Smooth muscle cell (in vitro differentiated cells): ENCODE measurements at regions not wholly inside any gene's neighbourhood (a gene's known extent, or its start where the extent isn't known, plus 50 kb on each side); places are given as distances from the start of the nearest gene placed in this dataset.

ENCODE experiments used
- DNase-seq: peaks from one replicate; lab custom pipeline; 2025; ENCODE audit not compliant: unreplicated experiment; lab: John Stamatoyannopoulos, UW
- H2AFZ ChIP-seq: fragments of 200-600 bp; sonication (generic); 2 replicates; pipeline ENCODE4 v1.6.0; 2016; ENCODE audit warnings: antibody characterized with exemption, low read depth, mild to moderate bottlenecking
- H3F3A ChIP-seq: fragments of 200-600 bp; sonication (generic); 2 replicates; pipeline ENCODE4 v1.6.0; 2017; ENCODE audit warnings: antibody characterized with exemption, low read depth
- H3K27ac ChIP-seq: fragments of 200-600 bp; sonication (generic); 2 replicates; pipeline ENCODE4 v1.5.1; 2016; ENCODE audit warnings: low read depth, mild to moderate bottlenecking
- H3K27me3 ChIP-seq: fragments of 200-600 bp; sonication (generic); 2 replicates; pipeline ENCODE4 v1.6.1; 2016; ENCODE audit warnings: low read depth, mild to moderate bottlenecking
- H3K36me3 ChIP-seq: fragments of 200-600 bp; sonication (generic); 2 replicates; pipeline ENCODE4 v1.5.1; 2016; ENCODE audit warnings: low read depth
- H3K4me1 ChIP-seq: fragments of 200-600 bp; sonication (generic); 2 replicates; pipeline ENCODE4 v1.5.1; 2016; ENCODE audit warnings: low read depth
- H3K4me2 ChIP-seq: fragments of 200-600 bp; sonication (generic); 2 replicates; pipeline ENCODE4 v1.6.0; 2016; ENCODE audit warnings: mild to moderate bottlenecking
- H3K4me3 ChIP-seq: fragments of 200-600 bp; sonication (generic); 2 replicates; pipeline ENCODE4 v1.5.1; 2016; ENCODE audit warnings: mild to moderate bottlenecking
- H3K79me2 ChIP-seq: fragments of 200-600 bp; sonication (generic); 2 replicates; pipeline ENCODE4 v1.6.0; 2016; ENCODE audit warnings: low read depth, mild to moderate bottlenecking
- H3K9ac ChIP-seq: fragments of 200-600 bp; sonication (generic); 2 replicates; pipeline ENCODE4 v1.6.0; 2016; ENCODE audit warnings: low read depth
- H3K9me3 ChIP-seq: fragments of 200-600 bp; sonication (generic); replicated peaks from 2 replicates; pipeline ENCODE4 v1.5.1; 2016; ENCODE audit warnings: low read depth
- H4K20me1 ChIP-seq: fragments of 200-600 bp; sonication (generic); 2 replicates; pipeline ENCODE4 v1.6.0; 2016; ENCODE audit warnings: low read depth
- CTCF ChIP-seq: fragments of 200-600 bp; sonication (generic); IDR thresholded peaks from 2 replicates; pipeline ENCODE4 v1.5.1; 2017; ENCODE audit warnings: borderline replicate concordance, mild to moderate bottlenecking, antibody characterized with exemption; ENCODE audit not compliant: insufficient read depth, poor library complexity, severe bottlenecking
- WGBS: methylation state at CpG from one replicate; pipeline ENCODE4 v1.1.7; 2016; ENCODE audit warnings: low lambda C conversion rate; 5-methylcytosine and 5-hydroxymethylcytosine counted together

GRCh38 chr4:13704035-13704434 is 76.5 kb upstream of the BOD1L1 start:
- Histone ChIP-seq H3F3A (no peaks in the 10 kb centered on the region), H3K4me3 (no peak overlapping the region), H3K4me2 (no peak overlapping the region), H3K9me3 (no peaks in the 10 kb centered on the region), H3K36me3 (no peaks in the 10 kb centered on the region), H3K27me3 (no peaks in the 10 kb centered on the region), H3K27ac (no peak overlapping the region), H3K79me2 (no peaks in the 10 kb centered on the region), H2AFZ (no peak overlapping the region), H3K9ac (no peak overlapping the region), H3K4me1 (no peaks in the 10 kb centered on the region), H4K20me1 (no peaks in the 10 kb centered on the region)
- TF ChIP-seq CTCF, result no peak
- 91% methylated on average over 2 of the region's 2 CpGs for WGBS
- DNase-seq, result no peak

GRCh38 chr4:13704761-13705160 is 77.2 kb upstream of the BOD1L1 start:
- Histone ChIP-seq H3K4me2 (no peak overlapping the region), H3K79me2 (no peaks in the 10 kb centered on the region), H3K27me3 (no peaks in the 10 kb centered on the region), H3K27ac (peak overlapping the region; percentile 89), H2AFZ (no peak overlapping the region), H3K9me3 (no peaks in the 10 kb centered on the region), H3K4me1 (no peaks in the 10 kb centered on the region), H4K20me1 (no peaks in the 10 kb centered on the region), H3K9ac (no peak overlapping the region), H3K4me3 (no peak overlapping the region), H3K36me3 (no peaks in the 10 kb centered on the region), H3F3A (no peaks in the 10 kb centered on the region)
- no peak for TF ChIP-seq CTCF
- DNase-seq, result no peak

- Histone ChIP-seq H3K9me3 (no peaks in the 10 kb centered on the region), H3F3A (no peaks in the 10 kb centered on the region), H3K27ac (peak overlapping the region; percentile 89), H3K4me2 (no peak overlapping the region), H2AFZ (no peak overlapping the region), H3K36me3 (no peaks in the 10 kb centered on the region), H3K9ac (peak overlapping the region; percentile 71), H3K4me1 (no peaks in the 10 kb centered on the region), H3K27me3 (no peaks in the 10 kb centered on the region), H3K4me3 (no peak overlapping the region), H3K79me2 (no peaks in the 10 kb centered on the region), H4K20me1 (no peaks in the 10 kb centered on the region)
- WGBS, result 71% methylated on average over 9 of the region's 9 CpGs
- DNase-seq, result no peak
- TF ChIP-seq CTCF, result no peak
Observed at GRCh38 chr4:13705521-13706041, 78.1 kb upstream of the BOD1L1 start.

- H3K9me3 ChIP-seq, result no peaks in the 10 kb centered on the region
- H3K27me3 ChIP-seq, result no peaks in the 10 kb centered on the region
- TF ChIP-seq CTCF, result no peak
- H3K4me2 ChIP-seq, result no peak overlapping the region
- H4K20me1 ChIP-seq, result no peaks in the 10 kb centered on the region
- peak overlapping the region; percentile 89 for H3K27ac ChIP-seq
- H3K79me2 ChIP-seq, result no peaks in the 10 kb centered on the region
- no peaks in the 10 kb centered on the region for H3K36me3 ChIP-seq
- peak overlapping the region; percentile 71 for H3K9ac ChIP-seq
- H3K4me1 ChIP-seq, result no peaks in the 10 kb centered on the region
- no peaks in the 10 kb centered on the region for H3F3A ChIP-seq
- H2AFZ ChIP-seq, result no peak overlapping the region
- no peak for DNase-seq
- H3K4me3 ChIP-seq, result no peak overlapping the region
Observed at GRCh38 chr4:13706120-13706519, 78.6 kb upstream of the BOD1L1 start.
